K562 (cell line): ENCODE measurements at regions not wholly inside any gene's neighbourhood (a gene's known extent, or its start where the extent isn't known, plus 50 kb on each side); places are given as distances from the start of the nearest gene placed in this dataset.

ENCODE experiments used
- ATAC-seq: fragments of 200-7000 bp; cut with Tn5 transposase; 3 replicates; pipeline ENCODE4 v1.9.1; 2020; ENCODE audit warnings: moderate library complexity
- BruUV-seq: library from RNA; stranded (reverse); fragments of 400-500 nt; replicated peaks from 2 replicates; lab custom pipeline; 2021; lab: Mats Ljungman, UMichigan
- CTCF ChIA-PET: fragments of 300-600 bp; formaldehyde crosslinking; extraction: SDS; loops from one replicate; lab custom pipeline; 2021; ENCODE audit warnings: low intra/inter-chr PET ratio; lab: Yijun Ruan, JAX
- POLR2A ChIA-PET: fragments of 300-600, 350-650 bp; sonication (Branson Sonifier 250); formaldehyde crosslinking; extraction: SDS; loops from one replicate; lab custom pipeline; 2021; ENCODE audit warnings: antibody characterized with exemption, inconsistent platforms; lab: Yijun Ruan, JAX
- DNase-seq, 4 experiments: peaks; one replicate each; pipeline versions ENCODE4 v3.0.0 to v3.0.0-alpha.2; 2011 to 2018; ENCODE audit warnings: low spot score in 3 of 4, mixed read lengths in 3 of 4; ENCODE audit errors: extremely low read depth in 1 of 4
- FAIRE-seq: peaks from 2 replicates; lab custom pipeline; 2011; peaks lifted over from hg19 to GRCh38; lab: Jason Lieb, UNC
- H2AFZ ChIP-seq: 2 replicates; pipeline ENCODE4 v1.6.0; 2011; ENCODE audit warnings: low read depth, low read length, control low read depth, inconsistent platforms
- H3K27ac ChIP-seq: fragments of 200-600 bp; 3 replicates; pipeline ENCODE4 v1.8.0; 2011; ENCODE audit warnings: low read depth, mild to moderate bottlenecking, control low read depth, inconsistent platforms, low read length, moderate library complexity, mixed read lengths; ENCODE audit errors: extremely low read depth
- H3K27me3 ChIP-seq, 2 experiments: fragments of 300-600 bp in 1 of 2; 2 replicates in 1 of 2; 3 replicates in 1 of 2; pipeline versions ENCODE4 v1.6.0 to v1.8.0; 2011; ENCODE audit warnings: inconsistent platforms in 2 of 2, low read length in 2 of 2, mild to moderate bottlenecking in 1 of 2, mixed read lengths in 1 of 2, moderate library complexity in 1 of 2; ENCODE audit not compliant: control insufficient read depth in 2 of 2, insufficient read depth in 2 of 2
- H3K36me3 ChIP-seq: fragments of 300-600 bp; 3 replicates; pipeline ENCODE4 v1.8.0; 2011; ENCODE audit warnings: mild to moderate bottlenecking, low read length, inconsistent platforms; ENCODE audit not compliant: control insufficient read depth, insufficient read depth
- H3K4me1 ChIP-seq, 2 experiments: fragments of 200-600 bp in 1 of 2; replicated peaks in 1 of 2; 2 replicates in 1 of 2; 3 replicates in 1 of 2; pipeline versions ENCODE4 v1.5.1 to v1.8.0; 2011; ENCODE audit warnings: inconsistent platforms in 2 of 2, low read length in 2 of 2, mild to moderate bottlenecking in 1 of 2, mixed read lengths in 1 of 2, moderate library complexity in 1 of 2; ENCODE audit not compliant: control insufficient read depth in 2 of 2, insufficient read depth in 2 of 2
- H3K4me2 ChIP-seq: 2 replicates; pipeline ENCODE4 v1.6.1; 2011; ENCODE audit warnings: low read length, control low read depth, inconsistent platforms, mixed read lengths; ENCODE audit not compliant: insufficient read depth
- H3K4me3 ChIP-seq: fragments of 200-600 bp; sonication (generic), shearing (Covaris generic); 2 replicates; pipeline ENCODE4 v1.5.1; 2016; ENCODE audit warnings: control low read depth, inconsistent platforms
- H3K79me2 ChIP-seq: fragments of 200-600 bp; 3 replicates; pipeline ENCODE4 v1.8.0; 2011; ENCODE audit warnings: low read length, inconsistent platforms; ENCODE audit not compliant: control insufficient read depth, insufficient read depth
- H3K9ac ChIP-seq, 2 experiments: 2 replicates each; pipeline versions ENCODE4 v1.6.0 to v1.6.1; 2011; ENCODE audit warnings: low read depth in 2 of 2, low read length in 2 of 2, control low read depth in 1 of 2, inconsistent platforms in 1 of 2, mild to moderate bottlenecking in 1 of 2, mixed read lengths in 1 of 2; ENCODE audit not compliant: insufficient read depth in 1 of 2
- H3K9me1 ChIP-seq: one replicate; pipeline ENCODE4 v1.6.0; 2011; ENCODE audit warnings: inconsistent platforms, mild to moderate bottlenecking, low read length, moderate library complexity; ENCODE audit not compliant: control insufficient read depth, insufficient read depth
- H3K9me3 ChIP-seq: replicated peaks from 2 replicates; pipeline ENCODE4 v1.5.1; 2011; ENCODE audit warnings: low read depth, low read length, inconsistent platforms; ENCODE audit not compliant: control insufficient read depth, insufficient read depth
- H4K20me1 ChIP-seq: replicated peaks from 2 replicates; pipeline ENCODE4 v1.6.1; 2011; ENCODE audit warnings: low read length, inconsistent platforms, mixed read lengths; ENCODE audit not compliant: control insufficient read depth, insufficient read depth
- ARID4B ChIP-seq: sonication (generic); formaldehyde crosslinking; IDR thresholded peaks from 2 replicates; pipeline ENCODE4 v1.8.0; 2022; ENCODE audit warnings: mild to moderate bottlenecking, missing genetic modification reagents
- CTCF ChIP-seq, 3 experiments: IDR thresholded peaks in 2 of 3; conservative IDR thresholded peaks in 1 of 3; 2 replicates each; pipeline ENCODE4 v1.5.1; 2011 to 2012; ENCODE audit warnings: low read length in 3 of 3, mild to moderate bottlenecking in 3 of 3, control low read depth in 2 of 3, improper control_type of control experiment in 1 of 3, inconsistent platforms in 1 of 3, low read depth in 1 of 3, mixed read lengths in 1 of 3, moderate library complexity in 1 of 3; ENCODE audit not compliant: insufficient read depth in 2 of 3
- HDAC3 ChIP-seq: fragments of 450-650 bp; IDR thresholded peaks from 2 replicates; pipeline ENCODE4 v1.6.1; 2018; ENCODE audit warnings: borderline replicate concordance, mild to moderate bottlenecking, moderate library complexity; ENCODE audit not compliant: partially characterized antibody
- NUFIP1 ChIP-seq: fragments of 450-650 bp; IDR thresholded peaks from 2 replicates; pipeline ENCODE4 v1.6.1; 2018; ENCODE audit not compliant: partially characterized antibody
- PHB ChIP-seq: fragments of 250-450 bp; sonication (Bioruptor Pico); IDR thresholded peaks from 2 replicates; pipeline ENCODE4 v1.5.0; 2021
- ZNF23 ChIP-seq: fragments of 250-450 bp; sonication (Bioruptor Pico); IDR thresholded peaks from 2 replicates; pipeline ENCODE4 v1.4.0; 2020; ENCODE audit warnings: mild to moderate bottlenecking
- WGBS: fragments of 100-300 bp; shearing (Covaris generic); methylation state at CpG from one replicate; pipeline ENCODE4 v1.1.6; 2016; ENCODE audit warnings: low coverage, mixed read lengths; ENCODE audit not compliant: insufficient coverage; ENCODE audit errors: missing lambda C conversion rate; 5-methylcytosine and 5-hydroxymethylcytosine counted together
- in situ Hi-C: fragments of 300-500 bp; cut with MboI; formaldehyde crosslinking; loops from 4 replicates; pipeline ENCODE4 v1.15.0; 2018; ENCODE audit warnings: inconsistent platforms, mixed read lengths
- intact Hi-C: fragments of 100-400 bp; cut with micrococcal nuclease; formaldehyde crosslinking; loops from 2 replicates; pipeline ENCODE4 v1.14.2; 2022

- TF ChIP-seq ARID4B (CRISPR knock-in tag): no peak
- TF ChIP-seq HDAC3: no peak
- TF ChIP-seq NUFIP1: no peak
These were observed 551.7 kb downstream of the MATN1 start (continued) for GRCh38 chr1:30171537-30172298.

- H2AFZ ChIP-seq: no peak overlapping the region
- no peaks in the 10 kb centered on the region for H3K9me1 ChIP-seq
- no peaks in the 10 kb centered on the region for H3K36me3 ChIP-seq
- WGBS: 15% methylated on average over 4 of the region's 4 CpGs
- no peak overlapping the region for H3K27ac ChIP-seq
- no peak for FAIRE-seq
- no peaks in the 10 kb centered on the region for H3K9me3 ChIP-seq
- peak; percentile 52 for ATAC-seq
- DNase-seq: no peak
- no peak overlapping the region for H3K9ac ChIP-seq
- peaks cover 5 to 9% of the 10 kb centered on the region in 2 experiments; a peak in 3 of 5 replicates for H3K4me1 ChIP-seq
- no peaks in the 10 kb centered on the region for H3K79me2 ChIP-seq
- H3K4me3 ChIP-seq: no peak overlapping the region
- no peaks in the 10 kb centered on the region for H4K20me1 ChIP-seq
- H3K4me2 ChIP-seq: no peak overlapping the region
- POLR2A ChIA-PET: interaction anchor here (0.6 to 1.0 kb wide), 4 partner anchors 11 to 655 kb away, joined by 3 to 4 read pairs (median 4); no protein-coding TSS in a partner anchor
- intact Hi-C loops: no loop called here
- BruUV-seq: no TSS peak
- no peak for TF ChIP-seq ZNF23 (CRISPR knock-in tag)
- TF ChIP-seq CTCF (IDR thresholded peaks at IDR 0.05 in 2 of 3, conservative IDR thresholded peaks at IDR 0.05 in 1 of 3; ENCODE audit: insufficient read depth in 2 of 3, low read depth in 1 of 3, low read length in 3 of 3): 0 out of 6 replicates have a peak, but pooled peaks of 1 of the 3 experiments have one; percentile 21
- TF ChIP-seq PHB (CRISPR knock-in tag): no peak
- H3K27me3 ChIP-seq: peaks cover 0 to 9% of the 10 kb centered on the region in 2 experiments; a peak in 2 of 5 replicates
- CTCF ChIA-PET: no interaction called here
- in situ Hi-C loops: no loop called here
These were observed 554.1 kb downstream of the MATN1 start for GRCh38 chr1:30169269-30169668.
